H1 (cell line): ENCODE measurements at regions not wholly inside any gene's neighbourhood (a gene's known extent, or its start where the extent isn't known, plus 50 kb on each side); places are given as distances from the start of the nearest gene placed in this dataset.

Experiments used
- CTCF ChIA-PET: fragments of 300-600 bp; sonication (Branson Sonifier 250); formaldehyde crosslinking; loops from one replicate; lab custom pipeline; 2021; ENCODE audit not compliant: partially characterized antibody; lab: Charles Lee
- POLR2A ChIA-PET: fragments of 300-600 bp; sonication (Branson Sonifier 250); formaldehyde crosslinking; loops from one replicate; lab custom pipeline; 2021; ENCODE audit warnings: inconsistent platforms; ENCODE audit not compliant: partially characterized antibody; lab: Charles Lee
- DNase-seq, 2 experiments: peaks; one replicate each; pipeline versions ENCODE4 v3.0.0 to v3.0.0-alpha.2; 2010 to 2022; ENCODE audit warnings: low spot score in 2 of 2, low read depth in 1 of 2, mixed read lengths in 1 of 2
- FAIRE-seq: peaks from 2 replicates; lab custom pipeline; 2011; peaks lifted over from hg19 to GRCh38; lab: Jason Lieb, UNC
- H2AFZ ChIP-seq: 2 replicates; pipeline ENCODE4 v1.8.1; 2012; ENCODE audit warnings: low read length, inconsistent platforms
- H2AK5ac ChIP-seq: 2 replicates; pipeline ENCODE4 v1.6.1; 2013; ENCODE audit warnings: low read depth, low read length
- H2BK120ac ChIP-seq: replicated peaks from 2 replicates; pipeline ENCODE3; 2013; ENCODE audit warnings: low read depth, low read length, inconsistent platforms
- H2BK12ac ChIP-seq: 2 replicates; pipeline ENCODE4 v1.6.1; 2013; ENCODE audit warnings: low read depth, low read length
- H2BK15ac ChIP-seq: 2 replicates; pipeline ENCODE4 v1.6.1; 2013; ENCODE audit warnings: low read length
- H2BK20ac ChIP-seq: 2 replicates; pipeline ENCODE4 v1.6.1; 2013; ENCODE audit warnings: low read length
- H2BK5ac ChIP-seq: 2 replicates; pipeline ENCODE4 v1.6.1; 2013; ENCODE audit warnings: low read depth, low read length
- H3K14ac ChIP-seq: 2 replicates; pipeline ENCODE4 v1.6.1; 2013; ENCODE audit warnings: inconsistent platforms; ENCODE audit not compliant: insufficient read length
- H3K18ac ChIP-seq: 2 replicates; pipeline ENCODE4 v1.6.1; 2013; ENCODE audit warnings: low read length; ENCODE audit errors: extremely low read depth
- H3K23ac ChIP-seq: 2 replicates; pipeline ENCODE4 v1.6.1; 2013; ENCODE audit warnings: inconsistent platforms; ENCODE audit not compliant: insufficient read length
- H3K23me2 ChIP-seq: 2 replicates; pipeline ENCODE4 v1.6.1; 2013; ENCODE audit warnings: low read depth, low read length
- H3K27ac ChIP-seq: 2 replicates; pipeline ENCODE4 v1.6.1; 2011; ENCODE audit warnings: low read depth, low read length, inconsistent platforms
- H3K27me3 ChIP-seq, 4 experiments: replicated peaks in 1 of 4; 1 replicate in 1 of 4; 2 replicates in 3 of 4; pipeline versions ENCODE4 v1.6.1 to v1.8.1; 2011 to 2013; ENCODE audit warnings: low read length in 3 of 4, mild to moderate bottlenecking in 3 of 4, inconsistent platforms in 2 of 4, mixed read lengths in 2 of 4, moderate library complexity in 1 of 4; ENCODE audit not compliant: control insufficient read depth in 3 of 4, insufficient read depth in 3 of 4; ENCODE audit errors: extremely low read depth in 1 of 4
- H3K36me3 ChIP-seq, 4 experiments: 2 replicates each; pipeline versions ENCODE4 v1.6.1 to v1.8.1; 2011 to 2013; ENCODE audit warnings: mild to moderate bottlenecking in 4 of 4, low read length in 3 of 4, moderate library complexity in 2 of 4, control low read depth in 1 of 4, inconsistent platforms in 1 of 4; ENCODE audit not compliant: insufficient read depth in 4 of 4, control insufficient read depth in 2 of 4
- H3K4ac ChIP-seq: replicated peaks from 2 replicates; pipeline ENCODE3; 2013; ENCODE audit warnings: low read length, low read depth, mixed read lengths, inconsistent platforms; ENCODE audit not compliant: insufficient read length
- H3K4me1 ChIP-seq, 4 experiments: replicated peaks in 1 of 4; 1 replicate in 1 of 4; 2 replicates in 3 of 4; pipeline versions ENCODE4 v1.6.1 to v1.8.1; 2011 to 2013; ENCODE audit warnings: low read length in 3 of 4, inconsistent platforms in 2 of 4, mixed read lengths in 1 of 4; ENCODE audit not compliant: insufficient read depth in 4 of 4, control insufficient read depth in 3 of 4
- H3K4me2 ChIP-seq, 2 experiments: 2 replicates each; pipeline versions ENCODE4 v1.6.1 to v1.8.1; 2011 to 2013; ENCODE audit warnings: low read depth in 2 of 2, low read length in 2 of 2, control low read depth in 1 of 2, inconsistent platforms in 1 of 2, mild to moderate bottlenecking in 1 of 2; ENCODE audit not compliant: insufficient read depth in 1 of 2
- H3K4me3 ChIP-seq, 4 experiments: fragments of 200-600, 300-600 bp in 1 of 4; sonication (generic), shearing (Covaris generic), sonication (Bioruptor Twin) in 1 of 4; 2 replicates each; pipeline versions ENCODE4 v1.5.1 to v1.8.1; 2011 to 2016; ENCODE audit warnings: low read length in 4 of 4, low read depth in 3 of 4, control low read depth in 2 of 4, inconsistent platforms in 2 of 4, mild to moderate bottlenecking in 2 of 4, mixed read lengths in 1 of 4, moderate library complexity in 1 of 4; ENCODE audit not compliant: insufficient read depth in 2 of 4; ENCODE audit errors: extremely low read depth in 1 of 4
- H3K56ac ChIP-seq: replicated peaks from 2 replicates; pipeline ENCODE3; 2013; ENCODE audit warnings: low read depth, mild to moderate bottlenecking, mixed read lengths, low read length, inconsistent platforms; ENCODE audit not compliant: insufficient read length
- H3K79me1 ChIP-seq: 2 replicates; pipeline ENCODE4 v1.6.1; 2013; ENCODE audit warnings: low read depth, low read length, control low read depth
- H3K79me2 ChIP-seq, 2 experiments: 2 replicates each; pipeline versions ENCODE4 v1.6.1 to v1.8.1; 2012 to 2013; ENCODE audit warnings: low read length in 2 of 2, mild to moderate bottlenecking in 2 of 2, inconsistent platforms in 1 of 2; ENCODE audit not compliant: insufficient read depth in 2 of 2, control insufficient read depth in 1 of 2
- H3K9ac ChIP-seq, 4 experiments: replicated peaks in 1 of 4; 1 replicate in 1 of 4; 2 replicates in 3 of 4; pipeline versions ENCODE4 v1.6.1 to v1.8.1; 2011 to 2013; ENCODE audit warnings: low read depth in 3 of 4, low read length in 3 of 4, control low read depth in 2 of 4, mild to moderate bottlenecking in 2 of 4, moderate library complexity in 2 of 4, inconsistent platforms in 1 of 4; ENCODE audit errors: extremely low read depth in 1 of 4
- H3K9me3 ChIP-seq, 2 experiments: 2 replicates each; pipeline versions ENCODE4 v1.6.1 to v1.8.1; 2012 to 2013; ENCODE audit warnings: mild to moderate bottlenecking in 2 of 2, moderate library complexity in 2 of 2, control low read depth in 1 of 2, inconsistent platforms in 1 of 2, low read depth in 1 of 2, low read length in 1 of 2, mixed read lengths in 1 of 2; ENCODE audit not compliant: insufficient read depth in 2 of 2
- H4K20me1 ChIP-seq, 2 experiments: replicated peaks in 1 of 2; 2 replicates each; pipeline versions ENCODE3 to v1.8.1; 2011 to 2013; ENCODE audit warnings: inconsistent platforms in 2 of 2, low read length in 2 of 2, mild to moderate bottlenecking in 1 of 2; ENCODE audit not compliant: insufficient read depth in 2 of 2, control insufficient read depth in 1 of 2
- H4K5ac ChIP-seq: 2 replicates; pipeline ENCODE4 v1.6.1; 2013; ENCODE audit warnings: low read length, low read depth, mixed read lengths, inconsistent platforms; ENCODE audit not compliant: insufficient read length
- H4K8ac ChIP-seq: 2 replicates; pipeline ENCODE4 v1.8.0; 2013; ENCODE audit warnings: mild to moderate bottlenecking, moderate library complexity, low read length, inconsistent platforms; ENCODE audit not compliant: insufficient read depth; ENCODE audit errors: extremely low read depth
- H4K91ac ChIP-seq: replicated peaks from 2 replicates; pipeline ENCODE3; 2013; ENCODE audit warnings: low read length, mixed read lengths, inconsistent platforms; ENCODE audit not compliant: insufficient read length
- CEBPB ChIP-seq: IDR thresholded peaks from 2 replicates; pipeline ENCODE4 v1.6.1; 2012; ENCODE audit warnings: low read depth, low read length
- FOSL1 ChIP-seq: IDR thresholded peaks from 2 replicates; pipeline ENCODE4 v1.6.1; 2011; ENCODE audit warnings: mild to moderate bottlenecking, low read depth, low read length, moderate library complexity; ENCODE audit not compliant: insufficient read depth
- JUN ChIP-seq: IDR thresholded peaks from 2 replicates; pipeline ENCODE4 v1.6.1; 2011; ENCODE audit warnings: low read depth, mild to moderate bottlenecking, improper control_type of control experiment, low read length
- JUND ChIP-seq: IDR thresholded peaks from 2 replicates; pipeline ENCODE4 v1.6.1; 2011; ENCODE audit warnings: mild to moderate bottlenecking, improper control_type of control experiment, low read length
- KDM5A ChIP-seq: fragments of 200-600 bp; IDR thresholded peaks from 2 replicates; pipeline ENCODE4 v1.7.1; 2012; ENCODE audit warnings: mild to moderate bottlenecking, low read length, inconsistent platforms, mixed read lengths
- RAD21 ChIP-seq, 2 experiments: IDR thresholded peaks in 1 of 2; conservative IDR thresholded peaks in 1 of 2; 2 replicates each; pipeline ENCODE4 v1.6.1; 2011; ENCODE audit warnings: low read depth in 2 of 2, low read length in 2 of 2, improper control_type of control experiment in 1 of 2, inconsistent platforms in 1 of 2, mild to moderate bottlenecking in 1 of 2, moderate library complexity in 1 of 2
- RFX5 ChIP-seq: IDR thresholded peaks from 2 replicates; pipeline ENCODE4 v1.6.1; 2011; ENCODE audit warnings: low read depth, low read length, improper control_type of control experiment, borderline replicate concordance
- SIX5 ChIP-seq: IDR thresholded peaks from 2 replicates; pipeline ENCODE4 v1.6.1; 2011; ENCODE audit warnings: mild to moderate bottlenecking, low read depth, low read length
- SP1 ChIP-seq: IDR thresholded peaks from 2 replicates; pipeline ENCODE4 v1.6.1; 2011; ENCODE audit warnings: low read depth, low read length
- TCF12 ChIP-seq: IDR thresholded peaks from 2 replicates; pipeline ENCODE4 v1.6.1; 2011; ENCODE audit warnings: low read depth, mild to moderate bottlenecking, low read length
- WGBS, 2 experiments: shearing (Covaris generic) in 1 of 2; methylation state at CpG; one replicate each; pipeline versions ENCODE4 v1.1.6 to v1.1.7; 2013 to 2015; ENCODE audit warnings: low lambda C conversion rate in 2 of 2, mixed read lengths in 2 of 2, inconsistent platforms in 1 of 2, low coverage in 1 of 2, missing lambda C conversion rate in 1 of 2; ENCODE audit not compliant: insufficient replicate concordance in 2 of 2, insufficient coverage in 1 of 2, insufficient read length in 1 of 2; ENCODE audit errors: extremely low coverage in 1 of 2, missing lambda C conversion rate in 1 of 2; 5-methylcytosine and 5-hydroxymethylcytosine counted together
- TF ChIP-seq, protein P1 (sequence below): IDR thresholded peaks from 2 replicates; pipeline ENCODE4 v1.6.1; 2011; ENCODE audit warnings: low read length, improper control_type of control experiment

DNA sequence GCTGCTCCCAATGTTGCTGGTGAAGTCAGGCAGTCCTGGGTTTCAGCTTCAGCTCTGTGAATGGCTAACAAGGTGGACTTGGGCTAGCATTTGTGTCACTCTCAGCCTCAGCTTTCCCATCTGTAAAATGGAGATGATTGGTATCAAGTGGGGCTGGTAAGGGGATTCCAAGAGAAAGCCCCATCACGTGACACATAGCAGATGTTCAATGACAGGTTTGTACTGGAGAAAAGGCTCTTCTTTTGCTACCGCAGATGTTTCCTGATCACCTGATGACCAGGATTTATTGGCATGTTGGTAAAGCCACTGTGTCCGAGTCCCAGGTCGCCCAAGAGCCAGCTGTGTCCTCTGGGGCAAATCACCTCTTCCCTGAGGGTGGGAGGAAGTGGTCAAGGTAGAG is 335.0 kb downstream of the MATN1 start:
- FAIRE-seq = no peak
- POLR2A ChIA-PET = no interaction called here

More for the DNA sequence above, 335.0 kb downstream of the MATN1 start:
- Histone ChIP-seq H3K23me2 (no peaks in the 10 kb centered on the region), H3K79me1 (no peaks in the 10 kb centered on the region), H2AFZ (no peak overlapping the region), H3K27ac (no peak overlapping the region), H3K79me2 (no peaks in the 10 kb centered on the region), H4K91ac (no peak overlapping the region), H4K20me1 (no peaks in the 10 kb centered on the region), H3K23ac (no peak overlapping the region), H4K8ac (no peak overlapping the region), H2AK5ac (no peak overlapping the region), H3K56ac (no peak overlapping the region), H2BK5ac (no peak overlapping the region), H3K4me2 (no peak overlapping the region), H3K18ac (no peak overlapping the region), H2BK15ac (no peak overlapping the region), H3K4me3 (no peak overlapping the region), H2BK120ac (no peak overlapping the region), H3K4me1 (no peaks in the 10 kb centered on the region), H2BK12ac (no peak overlapping the region), H3K9me3 (no peaks in the 10 kb centered on the region), H3K14ac (no peak overlapping the region), H2BK20ac (no peak overlapping the region), H4K5ac (no peak overlapping the region), H3K36me3 (no peaks in the 10 kb centered on the region), H3K9ac (no peak overlapping the region), H3K27me3 (no peaks in the 10 kb centered on the region), H3K4ac (no peak overlapping the region)
- CTCF ChIA-PET = interaction anchor here (1.1 to 1.7 kb wide), 2 partner anchors 9 to 319 kb away, joined by 3 to 5 read pairs; no protein-coding TSS in a partner anchor
- no peak for TF ChIP-seq SP1
- TF ChIP-seq CEBPB = no peak
- TF ChIP-seq FOSL1 = no peak
- no peak for TF ChIP-seq JUN
- no peak for TF ChIP-seq TCF12
- no peak for TF ChIP-seq SIX5
- no peak for TF ChIP-seq KDM5A
- TF ChIP-seq, protein P1, sequence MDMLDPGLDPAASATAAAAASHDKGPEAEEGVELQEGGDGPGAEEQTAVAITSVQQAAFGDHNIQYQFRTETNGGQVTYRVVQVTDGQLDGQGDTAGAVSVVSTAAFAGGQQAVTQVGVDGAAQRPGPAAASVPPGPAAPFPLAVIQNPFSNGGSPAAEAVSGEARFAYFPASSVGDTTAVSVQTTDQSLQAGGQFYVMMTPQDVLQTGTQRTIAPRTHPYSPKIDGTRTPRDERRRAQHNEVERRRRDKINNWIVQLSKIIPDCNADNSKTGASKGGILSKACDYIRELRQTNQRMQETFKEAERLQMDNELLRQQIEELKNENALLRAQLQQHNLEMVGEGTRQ = no peak
- TF ChIP-seq RFX5 = no peak
- no peak for TF ChIP-seq RAD21 (IDR thresholded peaks at IDR 0.05 in 1 of 2, conservative IDR thresholded peaks at IDR 0.05 in 1 of 2; ENCODE audit: low read depth in 2 of 2, low read length in 2 of 2)
- TF ChIP-seq JUND = no peak
- DNase-seq = no peak
- 97% methylated on average over 4 of the region's 4 CpGs; no CpG with 5 or more reads in 1 of the 2 experiments for WGBS, 2 experiments
